GM23338 (cell line): ENCODE measurements at regions not wholly inside any gene's neighbourhood (a gene's known extent, or its start where the extent isn't known, plus 50 kb on each side); places are given as distances from the start of the nearest gene placed in this dataset.

ENCODE experiments used
- EZH2 ChIP-seq: fragments of 200-600 bp; sonication (generic); IDR thresholded peaks from one replicate; pipeline ENCODE4 v1.8.0; 2017; ENCODE audit warnings: antibody characterized with exemption, mild to moderate bottlenecking, low read depth; ENCODE audit not compliant: unreplicated experiment
- EZH2phosphoT487 ChIP-seq: fragments of 200-600 bp; sonication (generic); IDR thresholded peaks from one replicate; pipeline ENCODE4 v1.8.1; 2018; ENCODE audit warnings: antibody characterized with exemption; ENCODE audit not compliant: unreplicated experiment
- POLR2AphosphoS5 ChIP-seq: IDR thresholded peaks from 2 replicates; pipeline ENCODE4 v1.6.1; 2016; ENCODE audit warnings: antibody characterized with exemption, low read depth
- ZNF331 ChIP-seq: fragments of 250-450 bp; sonication (Bioruptor Pico); IDR thresholded peaks from 2 replicates; pipeline ENCODE4 v1.5.0; 2020; ENCODE audit warnings: low read depth, mild to moderate bottlenecking, moderate library complexity
- TF ChIP-seq, protein P1 (sequence below), 2 experiments: fragments of 200-600 bp in 1 of 2; sonication (generic) in 1 of 2; conservative IDR thresholded peaks; 2 replicates each; pipeline versions ENCODE4 v1.5.1 to v1.6.1; 2016 to 2017; ENCODE audit warnings: antibody characterized with exemption in 2 of 2, low read depth in 2 of 2, mild to moderate bottlenecking in 2 of 2, moderate library complexity in 1 of 2
- TF ChIP-seq, protein P2 (sequence below): IDR thresholded peaks from one replicate; pipeline ENCODE4 v1.6.1; 2018; ENCODE audit warnings: antibody characterized with exemption; ENCODE audit not compliant: unreplicated experiment

DNA sequence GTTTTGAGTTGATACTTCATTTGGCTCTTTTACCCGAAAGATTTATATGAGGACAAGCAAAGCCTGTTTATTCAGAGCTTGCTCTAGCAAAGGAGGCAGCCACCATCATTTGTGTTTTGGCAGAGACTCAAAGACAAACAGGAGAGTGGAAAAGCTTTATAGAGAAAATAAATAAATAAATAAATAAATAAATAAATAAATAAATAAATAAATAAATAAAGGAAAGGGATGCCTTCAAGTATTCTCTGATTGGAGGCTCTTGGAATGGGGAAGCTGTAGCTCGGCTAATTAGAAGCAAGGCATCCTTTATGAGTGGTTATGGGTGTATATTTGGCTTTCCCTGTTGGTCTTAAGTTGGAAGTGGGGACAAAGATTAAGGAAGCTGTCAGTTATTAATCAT, 229.8 kb downstream of the RASSF9 start:
- TF ChIP-seq EZH2phosphoT487, result no peak
- TF ChIP-seq, protein P1, sequence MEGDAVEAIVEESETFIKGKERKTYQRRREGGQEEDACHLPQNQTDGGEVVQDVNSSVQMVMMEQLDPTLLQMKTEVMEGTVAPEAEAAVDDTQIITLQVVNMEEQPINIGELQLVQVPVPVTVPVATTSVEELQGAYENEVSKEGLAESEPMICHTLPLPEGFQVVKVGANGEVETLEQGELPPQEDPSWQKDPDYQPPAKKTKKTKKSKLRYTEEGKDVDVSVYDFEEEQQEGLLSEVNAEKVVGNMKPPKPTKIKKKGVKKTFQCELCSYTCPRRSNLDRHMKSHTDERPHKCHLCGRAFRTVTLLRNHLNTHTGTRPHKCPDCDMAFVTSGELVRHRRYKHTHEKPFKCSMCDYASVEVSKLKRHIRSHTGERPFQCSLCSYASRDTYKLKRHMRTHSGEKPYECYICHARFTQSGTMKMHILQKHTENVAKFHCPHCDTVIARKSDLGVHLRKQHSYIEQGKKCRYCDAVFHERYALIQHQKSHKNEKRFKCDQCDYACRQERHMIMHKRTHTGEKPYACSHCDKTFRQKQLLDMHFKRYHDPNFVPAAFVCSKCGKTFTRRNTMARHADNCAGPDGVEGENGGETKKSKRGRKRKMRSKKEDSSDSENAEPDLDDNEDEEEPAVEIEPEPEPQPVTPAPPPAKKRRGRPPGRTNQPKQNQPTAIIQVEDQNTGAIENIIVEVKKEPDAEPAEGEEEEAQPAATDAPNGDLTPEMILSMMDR (conservative IDR thresholded peaks at IDR 0.05; ENCODE audit: low read depth in 2 of 2), result no peak
- TF ChIP-seq EZH2, result no peak
- TF ChIP-seq ZNF331 (CRISPR knock-in tag), result no peak
- no peak for TF ChIP-seq POLR2AphosphoS5
- TF ChIP-seq, protein P2, sequence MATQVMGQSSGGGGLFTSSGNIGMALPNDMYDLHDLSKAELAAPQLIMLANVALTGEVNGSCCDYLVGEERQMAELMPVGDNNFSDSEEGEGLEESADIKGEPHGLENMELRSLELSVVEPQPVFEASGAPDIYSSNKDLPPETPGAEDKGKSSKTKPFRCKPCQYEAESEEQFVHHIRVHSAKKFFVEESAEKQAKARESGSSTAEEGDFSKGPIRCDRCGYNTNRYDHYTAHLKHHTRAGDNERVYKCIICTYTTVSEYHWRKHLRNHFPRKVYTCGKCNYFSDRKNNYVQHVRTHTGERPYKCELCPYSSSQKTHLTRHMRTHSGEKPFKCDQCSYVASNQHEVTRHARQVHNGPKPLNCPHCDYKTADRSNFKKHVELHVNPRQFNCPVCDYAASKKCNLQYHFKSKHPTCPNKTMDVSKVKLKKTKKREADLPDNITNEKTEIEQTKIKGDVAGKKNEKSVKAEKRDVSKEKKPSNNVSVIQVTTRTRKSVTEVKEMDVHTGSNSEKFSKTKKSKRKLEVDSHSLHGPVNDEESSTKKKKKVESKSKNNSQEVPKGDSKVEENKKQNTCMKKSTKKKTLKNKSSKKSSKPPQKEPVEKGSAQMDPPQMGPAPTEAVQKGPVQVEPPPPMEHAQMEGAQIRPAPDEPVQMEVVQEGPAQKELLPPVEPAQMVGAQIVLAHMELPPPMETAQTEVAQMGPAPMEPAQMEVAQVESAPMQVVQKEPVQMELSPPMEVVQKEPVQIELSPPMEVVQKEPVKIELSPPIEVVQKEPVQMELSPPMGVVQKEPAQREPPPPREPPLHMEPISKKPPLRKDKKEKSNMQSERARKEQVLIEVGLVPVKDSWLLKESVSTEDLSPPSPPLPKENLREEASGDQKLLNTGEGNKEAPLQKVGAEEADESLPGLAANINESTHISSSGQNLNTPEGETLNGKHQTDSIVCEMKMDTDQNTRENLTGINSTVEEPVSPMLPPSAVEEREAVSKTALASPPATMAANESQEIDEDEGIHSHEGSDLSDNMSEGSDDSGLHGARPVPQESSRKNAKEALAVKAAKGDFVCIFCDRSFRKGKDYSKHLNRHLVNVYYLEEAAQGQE, result no peak
